ENCODE measurements at regions not wholly inside any gene's neighbourhood (a gene's known extent, or its start where the extent isn't known, plus 50 kb on each side); places are given as distances from the start of the nearest gene placed in this dataset.

DNA sequence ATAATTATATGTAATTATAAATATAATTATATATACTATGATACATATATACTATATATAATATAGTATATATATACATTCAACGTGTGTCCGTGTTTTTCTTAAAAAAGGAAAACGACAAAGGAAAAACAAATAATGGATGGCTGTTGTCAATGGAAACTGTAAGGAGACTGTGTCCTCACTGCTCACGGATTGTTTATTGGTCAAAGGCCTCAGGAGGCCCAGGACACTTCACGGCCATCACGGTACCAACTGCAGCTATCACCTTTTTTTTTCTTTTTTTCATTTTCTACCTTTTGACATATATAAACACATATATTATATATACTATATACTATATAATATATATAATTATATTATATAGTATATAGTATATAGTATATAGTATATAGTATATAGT is 113.4 kb downstream of the SPTSSA start:
- DNase-seq: no peak

DNA sequence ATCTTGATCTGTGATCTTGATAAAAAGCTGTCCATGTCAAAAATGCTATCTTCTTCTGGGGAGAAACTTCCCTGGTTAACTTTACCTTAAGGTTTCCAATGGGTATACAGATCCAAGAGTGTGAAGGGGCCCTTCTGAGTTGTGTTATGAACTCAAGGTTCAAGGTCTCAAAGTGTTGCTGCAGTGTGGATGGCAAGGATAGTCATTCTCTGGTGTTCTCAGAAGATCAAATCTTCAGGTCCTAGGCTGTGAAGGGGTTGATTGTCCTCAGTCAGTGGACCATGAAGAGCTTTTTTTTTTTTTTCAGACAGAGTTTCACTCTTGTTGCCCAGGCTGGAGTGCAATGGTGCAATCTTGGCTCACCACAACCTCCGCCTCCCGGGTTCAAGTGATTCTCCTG is 114.4 kb downstream of the SPTSSA start:
- no peak for DNase-seq

DNA sequence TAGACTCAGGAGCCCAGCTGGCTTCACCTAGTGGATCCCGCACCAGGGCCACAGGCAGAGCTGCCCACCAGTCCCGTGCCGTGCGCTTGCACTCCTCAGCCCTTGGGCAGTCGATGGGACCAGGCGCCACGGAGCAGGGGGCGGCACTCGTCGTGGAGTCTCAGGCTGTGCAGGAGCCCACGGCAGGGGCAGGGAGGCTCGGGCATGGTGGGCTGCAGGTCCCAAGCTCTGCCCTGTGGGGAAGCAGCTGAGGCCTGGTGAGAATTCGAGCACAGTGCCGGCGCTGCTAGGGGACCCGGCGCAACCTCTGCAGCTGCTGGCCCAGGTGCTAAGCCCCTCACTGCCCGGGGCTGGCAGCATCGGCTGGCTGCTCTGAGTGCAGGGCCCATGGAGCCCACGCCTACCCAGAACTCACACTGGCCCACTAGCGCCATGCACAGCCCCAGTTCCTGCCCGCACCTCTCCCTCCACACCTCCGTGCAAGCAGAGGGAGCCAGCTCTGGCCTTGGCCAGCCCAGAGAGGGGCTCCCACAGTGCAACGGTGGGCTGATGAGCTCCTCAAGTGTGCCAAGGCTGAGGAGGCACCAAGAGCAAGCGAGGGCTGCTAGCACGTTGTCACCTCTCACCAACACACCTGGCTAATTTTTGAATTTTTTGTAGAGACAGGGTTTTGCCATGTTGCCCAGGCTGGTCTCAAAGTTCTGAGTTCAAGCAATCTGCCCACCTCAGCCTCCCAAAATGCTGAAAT is 116.1 kb downstream of the SPTSSA start:
- DNase-seq: no peak

DNA sequence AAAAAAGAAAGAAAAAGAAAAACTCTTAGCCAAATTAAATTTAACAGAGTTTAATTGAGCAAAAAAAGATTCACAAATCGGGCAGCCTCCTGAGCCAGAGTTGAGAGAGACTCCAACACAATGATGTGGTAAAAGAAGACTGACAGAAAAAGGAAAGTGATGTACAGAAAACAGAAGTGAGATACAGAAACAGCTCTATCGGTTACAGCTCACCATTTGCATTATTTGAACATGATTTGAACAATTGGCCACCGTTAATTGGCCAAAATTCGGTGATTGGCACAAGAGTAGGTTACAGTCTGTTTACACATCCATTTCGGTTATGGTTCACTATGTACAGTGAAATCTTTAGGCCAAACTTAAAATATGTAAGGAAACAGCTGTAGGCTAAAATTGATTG is 117.7 kb downstream of the SPTSSA start:
- DNase-seq: no peak

DNA sequence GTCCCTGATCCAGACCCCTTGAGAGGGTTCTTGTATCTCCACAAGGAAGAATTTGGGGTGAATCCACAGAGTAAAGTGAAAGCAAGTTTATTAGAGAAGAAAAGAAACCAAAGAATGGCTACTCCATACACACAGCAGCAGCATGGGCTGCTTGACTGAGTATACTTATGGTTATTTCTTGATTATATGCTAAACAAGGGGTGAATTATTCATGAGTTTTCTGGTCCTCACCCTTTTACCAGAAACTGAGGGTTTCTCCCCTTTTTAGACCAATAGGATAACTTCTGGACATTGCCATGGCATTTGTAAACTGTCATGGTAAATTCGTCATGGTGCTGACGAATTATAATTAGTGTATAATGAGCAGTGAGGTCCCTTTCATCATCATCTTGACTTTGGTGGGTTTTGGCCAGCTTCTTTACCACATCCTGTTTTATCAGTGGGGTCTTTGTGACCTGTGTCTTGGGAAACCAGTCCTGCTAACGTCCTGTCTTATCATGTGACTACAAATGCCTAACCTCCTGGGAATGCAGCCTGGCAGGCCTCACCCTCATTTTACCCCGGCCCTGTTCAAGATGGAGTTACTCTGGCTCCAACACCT is 121.9 kb downstream of the SPTSSA start:
- no peak for DNase-seq

DNA sequence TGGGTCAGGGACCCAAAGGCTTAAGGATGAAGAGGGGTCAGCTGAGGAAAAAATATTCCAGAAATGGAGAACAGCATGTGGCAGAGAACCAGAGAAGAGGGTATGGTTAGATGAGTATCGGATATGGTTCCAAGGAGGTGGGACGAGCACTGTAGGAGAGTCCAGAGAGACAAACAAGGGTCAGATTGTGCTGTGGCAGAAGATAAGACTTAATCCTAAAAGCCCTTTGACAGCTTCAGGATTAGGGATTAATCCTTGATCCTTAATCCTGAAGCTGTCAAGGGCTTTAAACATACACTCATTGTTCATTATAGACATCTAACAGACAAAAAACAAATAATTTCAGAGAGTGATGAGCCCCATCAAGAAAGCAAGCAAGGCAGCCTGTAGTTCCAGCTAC is 124.0 kb downstream of the SPTSSA start:
- DNase-seq: no peak

DNA sequence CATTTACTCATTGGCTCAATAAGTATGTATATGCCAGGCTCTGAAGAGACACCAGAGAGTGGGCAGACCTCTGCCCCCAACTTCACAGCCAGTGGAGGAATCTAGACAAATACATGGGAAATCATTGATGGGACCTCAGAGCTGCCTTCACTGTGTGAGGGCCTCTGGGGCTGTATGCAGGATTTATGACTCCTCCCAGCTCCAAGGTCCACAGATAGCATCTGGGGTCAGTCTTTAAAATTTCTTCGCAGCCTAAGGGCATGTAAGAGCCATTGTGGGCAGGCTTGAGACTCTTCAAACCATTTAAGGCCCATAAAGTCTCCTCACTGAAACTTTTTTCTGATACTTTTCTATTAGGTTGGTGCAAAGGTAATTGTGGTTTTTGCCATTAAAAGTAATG is 125.5 kb downstream of the SPTSSA start:
- DNase-seq: no peak

DNA sequence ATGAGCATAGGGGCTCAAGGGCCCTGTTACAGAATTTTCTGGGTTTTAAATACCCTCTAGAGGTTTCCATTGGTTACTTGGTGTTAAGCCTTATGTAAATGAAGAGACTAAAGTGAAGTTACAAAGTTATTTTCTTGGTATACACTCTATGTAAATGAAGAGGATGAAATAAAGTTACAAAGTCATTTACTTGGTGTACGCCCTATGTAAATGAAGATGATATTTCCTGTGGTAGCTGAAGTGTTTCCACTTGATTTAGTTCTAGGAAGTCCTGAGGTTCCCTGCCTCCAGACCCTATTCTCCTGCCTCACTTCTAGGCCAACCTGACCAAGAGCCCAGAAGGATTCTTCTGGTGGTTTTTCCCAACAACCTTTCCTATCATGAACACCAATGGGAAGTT is 126.1 kb downstream of the SPTSSA start:
- no peak for DNase-seq

DNA sequence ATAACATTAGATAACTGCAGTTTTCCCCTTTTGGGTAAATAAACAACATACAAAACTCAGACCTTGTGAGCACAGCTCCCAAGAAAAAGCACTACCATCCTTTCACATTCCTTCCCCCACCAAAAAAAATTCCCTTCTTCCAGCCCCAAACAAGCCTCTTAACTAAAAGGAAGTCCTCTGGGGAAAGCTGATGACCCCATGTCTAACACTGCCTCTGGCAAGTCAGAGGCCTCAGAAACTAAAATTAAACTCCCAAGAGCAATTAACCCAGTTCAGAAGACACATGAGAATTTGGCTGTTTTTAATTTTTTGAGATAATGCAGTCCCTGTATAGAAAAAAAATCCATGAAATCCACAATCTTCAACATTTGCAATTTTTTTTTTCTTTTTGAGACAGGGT is 127.7 kb downstream of the SPTSSA start:
- DNase-seq: no peak

DNA sequence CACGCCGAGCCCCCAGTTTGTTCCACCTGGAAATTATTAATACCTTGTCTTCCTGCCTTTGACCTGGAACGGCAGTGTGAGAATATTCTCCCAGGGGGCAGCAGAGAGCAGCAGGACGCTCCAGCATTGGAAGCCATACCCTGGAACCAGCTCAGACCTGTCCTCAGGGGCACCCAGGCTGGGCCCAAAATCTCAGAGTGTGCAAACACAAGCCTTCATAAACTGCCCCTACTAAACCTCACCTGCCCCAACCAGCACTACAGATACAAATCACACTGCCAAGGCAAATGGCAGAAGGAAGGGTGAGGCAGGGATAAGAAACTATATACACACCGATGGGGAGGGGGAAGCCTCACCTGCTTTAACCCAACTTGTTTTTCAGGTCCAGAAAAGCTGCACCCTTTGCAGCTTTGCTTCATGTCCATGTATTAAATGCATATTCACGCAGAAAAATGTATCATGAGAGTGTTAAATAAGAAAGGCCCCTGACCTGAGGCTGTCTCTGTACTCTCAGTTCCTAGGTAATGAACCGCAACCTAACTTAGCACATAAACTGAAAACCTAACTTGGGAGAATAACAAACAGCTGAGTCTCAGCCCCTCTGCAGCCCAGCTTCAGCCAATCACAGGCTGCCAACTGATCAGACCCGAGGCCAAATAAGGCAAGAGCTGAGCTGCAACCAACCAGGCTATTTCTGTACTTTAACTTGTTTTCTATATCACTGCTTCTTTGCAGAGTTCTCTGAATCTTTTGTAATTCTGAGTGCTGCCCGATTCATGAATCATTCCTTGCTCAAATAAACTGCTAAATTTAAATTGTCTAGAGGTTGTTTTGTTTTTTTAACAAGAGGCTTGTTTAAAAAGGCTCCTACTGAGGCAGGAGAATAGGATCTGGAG is 130.1 kb downstream of the SPTSSA start:
- DNase-seq: peak; percentile 71

DNA sequence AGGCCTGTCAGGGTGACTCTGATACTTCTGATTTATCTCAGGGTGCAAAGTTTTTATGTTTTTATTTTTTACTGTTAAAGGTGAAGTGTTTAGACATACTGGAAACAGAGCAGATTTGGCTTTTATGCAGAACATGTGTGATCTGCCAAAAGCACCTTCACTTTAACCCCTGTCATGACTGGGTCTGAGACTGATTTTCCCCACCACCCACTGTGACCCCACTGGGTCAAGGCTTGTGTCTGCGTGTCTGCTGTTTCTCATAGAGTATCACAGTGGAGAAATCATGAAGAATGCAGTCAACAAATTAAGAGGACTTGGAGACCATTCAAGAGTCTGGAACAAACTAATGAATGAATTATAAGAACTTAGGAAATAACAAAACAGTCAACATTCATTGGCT is 131.2 kb downstream of the SPTSSA start:
- no peak for DNase-seq

DNA sequence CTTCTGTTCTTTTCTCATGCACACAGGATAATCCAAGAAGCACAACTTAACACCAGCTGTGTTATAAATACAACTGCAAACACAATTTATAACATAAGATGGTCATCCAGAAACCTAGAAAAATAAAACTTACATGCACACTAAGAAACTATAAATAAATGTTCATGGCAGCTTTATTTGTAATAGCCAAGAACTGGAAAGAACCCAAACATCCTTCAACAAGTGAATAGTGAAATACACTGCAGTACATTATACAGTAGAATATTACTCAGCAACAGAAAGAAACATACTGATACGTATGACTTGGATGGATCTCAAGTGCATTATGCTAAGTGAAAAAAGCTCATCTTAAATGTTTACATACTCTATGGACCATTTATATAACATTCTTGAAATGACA is 132.7 kb downstream of the SPTSSA start:
- DNase-seq: no peak

DNA sequence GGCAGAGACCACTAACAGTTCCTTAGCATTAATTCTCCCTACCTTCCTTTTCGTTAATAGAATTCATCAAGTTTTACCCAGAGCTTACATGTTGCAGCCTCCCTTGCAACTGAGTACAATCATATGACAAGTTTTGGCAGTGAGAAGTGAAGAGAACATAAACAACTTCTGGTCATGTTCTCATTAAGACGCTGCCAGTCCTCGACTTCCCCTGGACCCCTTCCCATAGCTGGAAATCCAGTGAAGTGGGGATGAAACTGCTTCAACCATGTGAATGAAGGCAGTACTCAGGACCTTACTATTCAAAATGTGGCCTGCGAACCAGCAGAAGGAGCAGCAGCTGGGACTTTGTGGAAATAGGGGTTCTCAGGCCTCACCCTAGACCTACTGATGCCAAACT is 133.9 kb downstream of the SPTSSA start:
- no peak for DNase-seq

DNA sequence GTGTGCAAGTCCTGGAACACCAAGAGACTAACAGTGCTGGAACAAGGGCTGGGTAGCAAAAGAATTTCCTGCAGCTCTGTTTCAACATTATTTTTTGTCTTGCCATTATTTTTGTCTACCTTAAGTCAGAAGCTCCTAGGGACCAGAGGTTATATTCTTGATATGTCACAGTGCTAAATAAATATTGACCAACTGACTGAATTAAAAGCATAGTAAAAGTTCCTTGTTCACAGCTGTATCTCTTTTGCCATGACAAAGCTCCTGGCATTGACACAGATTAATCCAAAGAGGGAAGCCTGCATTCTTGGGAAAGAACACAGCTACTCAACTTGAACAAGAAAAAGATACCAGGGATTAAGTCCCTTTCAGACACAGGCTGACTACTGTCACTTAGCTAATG is 136.5 kb downstream of the SPTSSA start:
- DNase-seq: no peak

DNA sequence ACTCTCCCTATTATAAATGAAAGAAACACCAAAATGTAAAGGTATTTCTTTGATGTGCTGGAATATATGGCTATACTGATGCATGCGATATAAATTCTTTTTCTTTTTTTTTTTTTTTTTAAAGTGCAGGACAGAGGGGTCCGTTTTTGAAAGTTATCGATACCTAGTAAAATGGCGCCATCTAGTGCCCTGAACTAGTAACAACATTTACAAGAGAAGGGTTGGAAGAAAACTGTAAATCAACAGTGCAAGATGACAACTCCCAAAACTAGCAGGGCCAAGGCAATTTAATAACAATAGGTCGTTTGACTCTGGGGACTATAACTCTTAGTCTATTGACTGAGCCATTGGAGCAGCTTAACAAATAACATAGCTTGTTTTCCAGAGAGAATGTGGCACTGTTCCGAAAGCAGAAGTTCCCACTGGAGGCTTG is 137.7 kb downstream of the SPTSSA start:
- DNase-seq: peak; percentile 57

DNA sequence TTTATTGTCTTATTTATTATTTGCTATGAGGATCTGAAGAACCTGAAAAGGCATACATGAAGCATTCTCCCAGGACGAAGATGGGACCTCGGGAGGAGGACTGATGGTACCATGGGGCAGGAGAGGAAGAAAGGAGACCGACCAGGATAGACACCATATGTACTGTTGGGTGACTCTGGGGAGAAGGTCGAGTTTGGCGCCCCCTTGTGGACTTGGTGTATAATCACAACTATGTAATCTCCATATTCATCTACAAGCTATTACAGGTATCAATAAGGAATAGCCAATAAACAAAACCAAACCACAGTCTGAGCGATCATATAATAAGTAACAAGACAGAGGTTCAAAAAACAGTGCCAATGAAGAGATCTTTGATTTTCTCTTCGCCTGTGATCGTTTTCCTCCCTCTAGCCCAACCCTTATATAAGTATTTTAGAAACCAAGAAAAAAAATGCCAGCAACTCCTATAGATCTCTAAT is 139.1 kb downstream of the SPTSSA start:
- DNase-seq: peak; percentile 59

DNA sequence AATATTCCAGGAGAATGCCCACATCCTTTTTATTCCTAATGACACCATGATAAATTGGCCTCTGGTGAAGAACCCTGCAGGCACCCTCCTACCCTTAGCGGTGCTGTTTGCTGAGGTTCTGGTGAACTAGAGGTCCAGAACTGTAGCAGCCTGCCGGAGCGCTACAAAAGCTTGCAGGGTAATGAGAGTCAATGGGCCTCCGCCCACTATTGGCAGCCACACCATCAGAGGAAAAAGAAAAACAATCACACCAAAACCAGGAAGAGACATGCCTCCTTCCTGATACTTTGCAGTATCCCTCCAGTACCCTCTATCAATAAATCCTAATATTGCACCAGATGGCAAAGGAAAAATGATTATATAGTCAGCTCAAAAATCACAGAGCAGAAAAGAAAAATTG is 142.9 kb downstream of the SPTSSA start:
- no peak for DNase-seq

DNA sequence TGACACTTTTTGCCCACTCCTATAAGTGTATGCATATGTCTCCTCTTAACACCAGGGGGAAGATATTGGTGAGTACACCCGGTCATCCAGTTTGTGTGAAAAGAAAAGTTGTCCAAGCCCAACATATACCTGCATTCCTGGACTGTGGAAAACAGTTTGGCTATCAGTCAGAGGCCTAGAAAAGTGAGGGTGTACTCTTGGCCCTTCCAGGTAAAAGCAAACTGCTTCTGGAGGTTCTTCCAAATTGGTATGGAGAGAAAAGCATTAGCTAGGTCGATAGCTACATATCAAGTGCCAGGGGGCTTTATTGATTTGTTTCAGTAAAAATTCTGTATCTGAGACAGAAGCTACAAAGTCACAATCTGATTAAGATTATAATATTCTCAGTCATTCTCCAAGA is 144.0 kb downstream of the SPTSSA start:
- DNase-seq: no peak

DNA sequence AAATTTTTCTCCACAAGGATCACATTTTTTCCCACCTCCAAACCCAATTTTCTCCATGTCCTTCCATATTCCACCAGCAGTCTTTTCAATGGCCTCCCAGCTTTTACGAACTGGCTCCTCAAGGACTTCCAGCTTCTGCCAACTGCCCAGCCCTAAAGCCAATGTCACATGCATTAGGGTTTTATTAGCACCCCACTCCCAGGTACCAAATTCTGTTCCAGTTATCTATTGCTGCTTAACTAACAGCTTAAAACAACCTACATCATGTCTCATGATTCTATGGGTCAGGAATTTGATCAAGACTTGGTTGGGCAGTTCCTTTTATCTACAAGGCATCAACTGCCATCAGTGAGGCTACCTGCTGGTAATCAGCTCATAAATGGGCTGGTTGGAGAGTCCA is 151.3 kb downstream of the SPTSSA start:
- no peak for DNase-seq

DNA sequence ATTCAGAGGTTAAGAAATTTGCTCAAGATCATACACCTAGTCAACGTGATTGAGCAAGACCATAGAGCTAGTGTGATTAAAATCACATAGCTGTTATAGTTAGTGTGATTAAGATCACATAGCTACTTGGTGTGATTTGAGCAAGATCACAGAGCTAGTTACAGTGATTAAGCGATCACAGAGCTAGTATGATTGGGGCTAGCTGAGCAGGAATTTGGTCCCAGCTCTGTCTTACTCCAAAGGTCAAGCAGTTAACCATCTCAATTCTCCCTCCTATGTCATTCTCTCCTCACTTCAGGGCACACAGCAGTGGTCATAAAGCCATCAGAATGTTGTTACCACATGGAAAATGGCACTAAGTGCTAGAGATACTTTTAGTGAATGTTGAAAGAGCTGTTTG is 158.2 kb downstream of the SPTSSA start:
- DNase-seq: no peak

DNA sequence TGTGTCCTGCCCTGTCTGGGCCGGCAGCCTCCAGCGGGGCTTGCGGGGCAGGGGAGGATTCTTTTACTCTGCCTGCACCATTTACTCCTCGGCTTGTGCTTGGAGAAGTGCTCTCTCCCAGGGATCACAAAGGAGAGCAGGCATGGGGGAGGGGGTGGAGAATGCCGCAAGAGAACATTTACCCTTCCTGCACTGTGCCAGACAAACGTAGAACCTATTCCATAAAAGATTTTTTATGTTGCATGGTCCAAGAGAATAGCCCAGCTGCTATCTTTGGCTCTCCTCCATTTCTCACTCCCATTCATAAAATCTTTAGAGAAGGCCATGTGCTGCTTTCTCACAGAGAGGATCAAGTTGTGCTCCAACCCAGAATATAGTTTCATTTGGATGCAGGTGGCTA is 159.4 kb downstream of the SPTSSA start:
- peak; percentile 45 for DNase-seq

DNA sequence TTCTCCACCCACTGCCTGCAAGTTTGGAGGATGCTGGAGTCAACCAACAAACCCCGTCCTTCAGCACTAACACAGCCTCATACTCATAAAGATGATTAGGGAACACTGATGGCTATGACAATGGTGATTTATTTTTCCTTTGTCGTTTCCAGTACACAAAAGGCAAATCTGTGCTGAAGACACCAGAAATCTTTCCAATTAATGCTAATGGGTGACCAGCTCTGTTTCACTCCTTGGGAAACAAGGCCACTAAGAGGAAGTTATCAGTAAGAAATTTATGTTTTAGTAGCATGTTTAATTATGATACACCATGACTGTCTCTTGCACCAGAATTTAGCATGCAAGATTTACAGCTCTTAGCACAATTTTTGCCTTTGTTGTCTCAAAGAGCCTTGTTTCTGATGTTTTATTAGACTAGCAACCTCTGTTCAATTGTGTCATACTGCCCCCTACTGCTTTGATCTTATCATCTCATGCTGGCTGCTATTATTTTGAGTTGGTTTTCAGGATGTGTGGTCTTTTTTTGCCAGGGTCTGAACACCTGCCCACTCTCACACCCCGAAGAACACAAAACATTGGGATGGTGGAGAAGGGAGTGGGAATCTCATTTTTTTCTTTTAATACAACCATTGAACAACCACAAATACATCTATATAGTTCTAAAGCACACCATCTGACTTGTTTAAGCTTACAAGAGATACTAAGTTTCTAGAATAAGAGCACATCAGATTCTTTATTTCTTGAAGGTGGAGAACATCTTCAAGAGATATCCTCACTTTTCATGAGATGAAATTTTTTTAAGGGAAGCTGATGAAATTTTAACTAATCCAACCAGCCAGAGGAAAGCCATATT is 160.9 kb downstream of the SPTSSA start:
- DNase-seq: peak; percentile 72

DNA sequence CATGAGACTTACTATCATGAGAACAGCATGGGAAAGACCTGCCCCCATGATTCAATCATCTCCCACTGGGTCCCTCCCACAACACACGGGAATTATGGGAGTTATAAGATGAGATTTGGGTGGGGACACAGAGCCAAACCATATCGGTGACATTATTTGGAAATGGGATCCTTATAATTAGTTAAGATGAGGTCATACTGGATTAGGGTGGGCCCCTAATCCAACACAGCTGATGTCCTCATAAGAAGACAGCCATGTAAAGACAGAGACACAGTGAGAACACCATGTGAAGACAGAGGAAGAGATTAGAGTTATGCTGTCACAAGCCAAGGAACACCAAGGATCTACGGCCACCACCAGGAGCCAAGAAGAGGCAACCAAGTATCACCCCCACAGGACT is 161.7 kb downstream of the SPTSSA start:
- no peak for DNase-seq

Data from NCI-H1694 treated with DMSO at 0.1 percent for 48 hours (cell line).